ENCODE measurements at regions not wholly inside any gene's neighbourhood (a gene's known extent, or its start where the extent isn't known, plus 50 kb on each side); places are given as distances from the start of the nearest gene placed in this dataset.

- DNase-seq (ENCODE audit: low spot score) = no peak
Observed at GRCh38 chr4:45358573-45359506, 632.5 kb upstream of the GNPDA2 start.

DNA sequence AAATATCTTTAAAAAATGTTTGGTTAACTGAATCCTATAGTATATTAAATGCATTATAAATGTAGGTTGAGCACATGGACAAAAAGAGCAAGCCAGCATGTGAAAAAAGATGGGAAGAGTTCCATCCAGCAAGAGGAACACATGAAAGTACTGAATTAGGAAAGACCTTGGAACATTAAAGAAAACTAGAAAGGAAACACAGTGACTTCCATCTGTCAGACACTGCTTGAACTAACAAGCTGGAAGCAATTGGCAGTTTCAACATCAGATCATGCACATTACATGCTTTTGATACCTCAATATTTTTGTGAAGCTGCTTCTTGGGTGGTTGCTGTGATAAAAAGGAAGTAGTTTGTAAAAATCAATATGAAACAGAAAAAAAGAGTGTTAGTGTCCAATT is 626.8 kb upstream of the GNPDA2 start:
- no peak for DNase-seq (ENCODE audit: low spot score)

- DNase-seq (ENCODE audit: low spot score) = peak; percentile 43
Observed at GRCh38 chr4:45350438-45350837, 624.1 kb upstream of the GNPDA2 start.

- no peak for DNase-seq (ENCODE audit: low spot score)
Observed at GRCh38 chr4:45349859-45350258, 623.5 kb upstream of the GNPDA2 start.

- DNase-seq (ENCODE audit: low spot score) = peak; percentile 9
Observed at GRCh38 chr4:45346816-45347435, 620.6 kb upstream of the GNPDA2 start.

- no peak for DNase-seq (ENCODE audit: low spot score)
Observed at GRCh38 chr4:45345558-45345957, 619.2 kb upstream of the GNPDA2 start.

DNA sequence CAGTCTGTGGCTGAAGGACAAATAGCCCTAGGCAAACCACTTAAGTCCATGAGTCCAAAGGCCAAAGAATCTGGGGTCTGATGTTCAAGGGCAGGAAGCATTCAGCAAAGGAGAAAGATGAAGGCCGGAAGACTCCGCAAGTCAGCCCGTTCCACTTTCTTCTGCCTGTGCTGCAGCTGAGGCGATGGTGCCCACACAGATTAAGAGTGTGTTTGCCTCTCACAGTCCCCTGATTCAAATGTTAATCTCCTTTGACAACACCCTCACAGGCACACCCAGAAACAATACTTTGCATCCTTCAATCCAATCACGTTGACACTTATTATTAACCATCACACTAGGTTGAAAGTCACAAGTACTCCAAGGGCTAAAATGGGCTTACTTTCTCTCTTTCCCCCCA is 605.4 kb upstream of the GNPDA2 start:
- DNase-seq (ENCODE audit: low spot score) = no peak

GRCh38 chr4:45327544-45327943 is 601.2 kb upstream of the GNPDA2 start:
- DNase-seq (ENCODE audit: low spot score) = no peak

- DNase-seq (ENCODE audit: low spot score) = no peak
Observed at GRCh38 chr4:45324455-45325417, 598.4 kb upstream of the GNPDA2 start.

- no peak for DNase-seq (ENCODE audit: low spot score)
Observed at GRCh38 chr4:45323453-45324058, 597.2 kb upstream of the GNPDA2 start.

- no peak for DNase-seq (ENCODE audit: low spot score)
Observed at GRCh38 chr4:45317739-45318138, 591.4 kb upstream of the GNPDA2 start.

GRCh38 chr4:45317276-45317675 is 590.9 kb upstream of the GNPDA2 start:
- DNase-seq (ENCODE audit: low spot score) = peak; percentile 75

- DNase-seq (ENCODE audit: low spot score) = no peak
Observed at GRCh38 chr4:45316257-45316656, 589.9 kb upstream of the GNPDA2 start.

DNA sequence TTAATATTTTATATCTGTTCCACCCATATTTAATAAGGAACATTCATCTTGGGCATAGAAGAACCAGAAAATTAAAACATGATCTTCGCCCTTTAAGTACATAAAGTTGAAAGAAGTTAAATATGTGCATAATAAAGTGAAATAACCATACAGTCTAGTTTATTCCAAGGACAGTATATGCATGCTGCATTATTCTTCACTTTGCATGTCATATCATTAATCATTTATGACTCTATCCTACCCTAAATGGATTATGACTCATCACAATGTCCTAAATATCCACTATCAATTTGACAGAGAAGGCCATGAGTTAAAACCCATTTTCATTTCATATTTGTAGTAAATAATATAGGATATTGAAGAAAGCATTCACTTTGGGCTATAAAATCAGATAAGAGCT is 576.5 kb upstream of the GNPDA2 start:
- no peak for DNase-seq (ENCODE audit: low spot score)

- DNase-seq (ENCODE audit: low spot score) = no peak
Observed at GRCh38 chr4:45294464-45294863, 568.1 kb upstream of the GNPDA2 start.

- DNase-seq (ENCODE audit: low spot score) = no peak
Observed at GRCh38 chr4:45293335-45293734, 567.0 kb upstream of the GNPDA2 start.

- DNase-seq (ENCODE audit: low spot score) = no peak
Observed at GRCh38 chr4:45292844-45293243, 566.5 kb upstream of the GNPDA2 start.

DNA sequence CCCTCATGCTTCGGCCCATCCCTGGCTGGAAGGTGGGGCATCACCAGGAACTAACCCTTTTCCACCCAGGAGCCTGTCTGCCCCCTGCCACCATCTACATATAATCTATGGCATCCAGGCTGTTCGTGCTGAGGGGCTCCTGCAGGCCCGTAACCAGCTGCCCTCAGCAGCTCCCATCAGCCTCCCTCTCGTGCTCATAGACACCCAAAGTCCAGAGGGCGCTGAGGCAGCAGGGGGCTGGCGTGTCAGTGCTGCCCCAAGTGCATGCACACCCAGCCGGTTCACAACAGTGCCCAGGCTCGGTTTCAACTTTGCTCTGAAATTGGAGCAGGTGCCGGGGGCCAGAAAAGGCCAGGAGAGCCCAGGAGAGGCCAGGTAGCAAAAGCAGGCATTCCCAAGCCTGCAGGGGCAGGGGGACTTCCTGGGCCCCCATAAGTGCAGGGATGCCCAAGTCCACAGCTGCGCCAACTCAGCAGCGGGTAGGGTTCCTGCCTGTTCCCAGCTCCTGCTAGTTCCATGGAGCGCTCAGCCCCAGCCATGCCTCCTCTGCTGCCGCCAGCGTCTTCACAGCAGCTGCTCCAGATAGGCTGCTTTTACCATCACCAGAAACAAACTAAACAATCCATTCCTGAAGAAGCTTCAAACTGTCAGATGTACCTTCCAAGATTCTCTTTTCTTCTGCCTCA is 558.2 kb upstream of the GNPDA2 start:
- DNase-seq (ENCODE audit: low spot score) = no peak

DNA sequence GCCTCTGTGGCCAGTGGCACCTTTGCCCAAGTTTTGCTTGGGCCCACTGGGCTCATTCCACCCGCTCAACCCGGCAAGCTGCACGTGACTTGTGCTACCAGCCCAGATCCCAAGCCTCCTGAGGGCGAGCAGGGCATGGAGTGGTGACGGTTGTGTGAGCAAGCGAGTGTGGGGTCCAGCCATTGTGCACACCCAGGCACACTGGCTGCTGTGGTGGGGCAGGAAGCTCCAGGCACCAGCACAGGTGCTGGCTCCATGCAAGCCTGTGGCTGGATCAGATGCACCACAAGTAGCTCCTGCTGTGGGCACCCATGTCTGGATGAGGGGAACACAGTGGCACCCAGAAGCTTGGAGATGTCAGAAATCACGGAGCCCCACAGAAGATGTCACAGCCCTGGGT is 557.0 kb upstream of the GNPDA2 start:
- no peak for DNase-seq (ENCODE audit: low spot score)

GRCh38 chr4:45280121-45280520 is 553.8 kb upstream of the GNPDA2 start:
- DNase-seq (ENCODE audit: low spot score) = no peak

- no peak for DNase-seq (ENCODE audit: low spot score)
Observed at GRCh38 chr4:45275862-45276261, 549.5 kb upstream of the GNPDA2 start.

Data from umbilical cord (tissue), 1 donor.